Bronchial epithelial cell (primary cell): ENCODE measurements at regions not wholly inside any gene's neighbourhood (a gene's known extent, or its start where the extent isn't known, plus 50 kb on each side); places are given as distances from the start of the nearest gene placed in this dataset.
A peak's percentile ranks its signal among the peaks of the same experiment; 100 is the strongest.

Source experiments
- DNase-seq: peaks from one replicate; pipeline ENCODE4 v3.0.0-alpha.2; 2010; ENCODE audit warnings: low read depth
- FAIRE-seq: peaks from 2 replicates; lab custom pipeline; 2011; peaks lifted over from hg19 to GRCh38; lab: Jason Lieb, UNC
- H3K27me3 ChIP-seq: 2 replicates; pipeline ENCODE4 v1.5.1; 2011; ENCODE audit warnings: low read length; ENCODE audit not compliant: control insufficient read depth, insufficient read depth
- H3K36me3 ChIP-seq: 2 replicates; pipeline ENCODE4 v1.5.1; 2011; ENCODE audit warnings: low read length; ENCODE audit not compliant: control insufficient read depth, insufficient read depth
- H3K4me3 ChIP-seq: 2 replicates; pipeline ENCODE4 v1.5.1; 2011; ENCODE audit warnings: mild to moderate bottlenecking, low read depth, low read length, control low read depth
- TF ChIP-seq, protein P1 (sequence below): IDR thresholded peaks from 2 replicates; pipeline ENCODE4 v1.5.1; 2011; ENCODE audit warnings: mild to moderate bottlenecking, moderate library complexity, low read length, control low read depth, inconsistent platforms; ENCODE audit not compliant: insufficient read depth, severe bottlenecking

DNA sequence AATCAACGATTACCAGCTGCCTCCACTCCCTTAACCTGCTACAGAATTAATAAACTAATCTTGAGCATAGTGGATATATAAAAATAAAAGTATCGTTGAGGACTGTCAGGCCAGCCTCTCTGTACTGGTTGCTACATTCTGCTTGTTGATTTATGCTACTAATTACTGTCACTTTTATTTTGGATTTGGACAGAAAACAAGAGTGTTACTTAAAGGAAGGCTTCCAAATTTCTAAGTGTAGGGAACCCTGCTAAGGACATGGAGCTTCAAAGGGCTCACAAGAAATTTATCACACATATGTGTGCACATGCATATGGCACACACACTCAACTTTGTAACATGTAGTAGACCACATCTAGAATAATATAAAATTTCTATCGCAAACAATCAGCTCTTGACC is 141.2 kb upstream of the ANKRD1 start:
- FAIRE-seq (no peak), DNase-seq (no peak)
- no peaks in the 10 kb centered on the region for H3K36me3 ChIP-seq
- no peaks in the 10 kb centered on the region for H3K27me3 ChIP-seq
- TF ChIP-seq, protein P1, sequence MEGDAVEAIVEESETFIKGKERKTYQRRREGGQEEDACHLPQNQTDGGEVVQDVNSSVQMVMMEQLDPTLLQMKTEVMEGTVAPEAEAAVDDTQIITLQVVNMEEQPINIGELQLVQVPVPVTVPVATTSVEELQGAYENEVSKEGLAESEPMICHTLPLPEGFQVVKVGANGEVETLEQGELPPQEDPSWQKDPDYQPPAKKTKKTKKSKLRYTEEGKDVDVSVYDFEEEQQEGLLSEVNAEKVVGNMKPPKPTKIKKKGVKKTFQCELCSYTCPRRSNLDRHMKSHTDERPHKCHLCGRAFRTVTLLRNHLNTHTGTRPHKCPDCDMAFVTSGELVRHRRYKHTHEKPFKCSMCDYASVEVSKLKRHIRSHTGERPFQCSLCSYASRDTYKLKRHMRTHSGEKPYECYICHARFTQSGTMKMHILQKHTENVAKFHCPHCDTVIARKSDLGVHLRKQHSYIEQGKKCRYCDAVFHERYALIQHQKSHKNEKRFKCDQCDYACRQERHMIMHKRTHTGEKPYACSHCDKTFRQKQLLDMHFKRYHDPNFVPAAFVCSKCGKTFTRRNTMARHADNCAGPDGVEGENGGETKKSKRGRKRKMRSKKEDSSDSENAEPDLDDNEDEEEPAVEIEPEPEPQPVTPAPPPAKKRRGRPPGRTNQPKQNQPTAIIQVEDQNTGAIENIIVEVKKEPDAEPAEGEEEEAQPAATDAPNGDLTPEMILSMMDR = no peak
- no peak overlapping the region for H3K4me3 ChIP-seq

DNA sequence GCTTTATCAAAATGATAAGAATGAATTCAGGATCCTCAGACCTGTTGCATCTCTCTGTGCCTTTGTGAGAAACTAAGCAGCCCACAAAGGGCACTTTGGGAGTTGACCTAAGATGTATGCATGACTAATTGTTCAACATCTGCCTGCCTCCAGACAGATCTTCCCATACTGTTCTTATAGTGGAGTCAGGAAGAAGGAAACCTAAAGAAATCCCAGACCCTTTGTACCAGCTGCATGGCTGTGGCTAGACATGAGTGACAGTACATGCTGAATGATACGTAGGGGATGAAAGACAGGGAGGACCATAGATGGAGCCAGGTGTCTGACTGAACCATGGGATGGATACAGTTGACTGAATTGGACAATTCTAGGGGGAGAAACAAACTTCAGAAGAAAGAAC is 148.7 kb upstream of the PCGF5 start:
- H3K4me3 ChIP-seq = no peak overlapping the region
- TF ChIP-seq, protein P1 = no peak
- H3K27me3 ChIP-seq = peaks cover 5% of the 10 kb centered on the region
- FAIRE-seq = no peak
- H3K36me3 ChIP-seq = no peaks in the 10 kb centered on the region
- DNase-seq = no peak

DNA sequence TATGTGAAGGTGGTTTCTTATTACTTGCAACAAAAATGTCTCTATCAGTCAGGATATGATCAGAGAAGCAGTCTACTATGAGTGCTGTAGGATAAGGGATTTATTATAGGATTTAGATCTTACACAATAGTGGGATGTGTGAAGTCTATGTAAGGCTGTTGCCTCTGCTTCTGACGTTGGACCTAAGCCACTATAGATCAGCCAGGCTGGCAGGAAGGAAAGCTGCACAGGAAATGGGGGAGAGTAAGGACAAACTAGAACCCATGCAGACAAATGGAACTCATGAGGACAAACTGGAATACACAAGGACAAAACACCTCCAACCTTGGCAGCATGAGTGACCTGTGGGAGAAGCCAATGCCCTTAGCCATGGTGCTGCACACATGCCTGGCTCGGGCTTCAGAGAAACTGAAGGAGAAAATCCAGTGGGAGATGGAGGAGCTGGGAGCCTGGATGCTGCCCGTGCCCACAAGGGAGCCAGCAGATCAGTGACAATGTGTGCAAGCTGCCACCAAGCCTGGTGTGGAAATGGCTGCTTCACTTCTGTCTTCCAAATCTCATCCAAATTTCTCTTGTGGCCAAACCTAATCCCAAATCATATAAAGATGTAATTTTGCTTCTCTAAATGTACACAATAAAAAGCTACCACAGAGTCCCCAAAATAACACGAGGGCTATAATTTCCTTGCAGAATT is 147.0 kb upstream of the PCGF5 start:
- TF ChIP-seq, protein P1 = no peak
- no peaks in the 10 kb centered on the region for H3K36me3 ChIP-seq
- FAIRE-seq (no peak), DNase-seq (no peak)
- H3K4me3 ChIP-seq = no peak overlapping the region
- H3K27me3 ChIP-seq = peaks cover 5% of the 10 kb centered on the region

DNA sequence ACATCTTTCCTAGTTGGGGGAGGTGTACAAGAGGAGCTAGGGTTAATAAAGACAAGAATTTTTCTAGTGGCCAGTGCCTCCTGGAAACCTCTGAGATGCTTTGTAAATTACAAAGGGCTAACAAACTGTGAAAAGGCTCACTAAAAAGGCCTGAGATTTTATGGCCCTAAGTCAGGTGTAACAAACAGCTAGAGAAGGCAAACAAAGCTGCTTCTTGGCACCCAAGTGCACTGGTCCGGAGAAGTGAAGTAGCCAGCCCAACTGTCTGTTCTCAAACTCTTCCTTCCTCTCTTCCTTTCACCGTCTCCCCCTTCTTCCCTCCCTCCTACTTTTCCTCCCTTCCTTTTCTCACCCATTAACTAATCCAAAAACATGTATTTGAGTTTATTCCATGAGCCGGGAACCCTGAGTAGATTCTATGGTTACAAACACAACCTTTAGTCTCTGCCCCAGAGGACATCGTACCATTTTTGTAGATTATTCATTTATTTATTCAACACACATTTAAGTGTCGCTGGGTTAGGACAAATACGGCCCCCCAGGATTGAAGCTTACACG is 143.4 kb upstream of the PCGF5 start:
- TF ChIP-seq, protein P1 = no peak
- no peaks in the 10 kb centered on the region for H3K36me3 ChIP-seq
- FAIRE-seq (no peak), DNase-seq (no peak)
- peaks cover 10% of the 10 kb centered on the region for H3K27me3 ChIP-seq
- no peak overlapping the region for H3K4me3 ChIP-seq

DNA sequence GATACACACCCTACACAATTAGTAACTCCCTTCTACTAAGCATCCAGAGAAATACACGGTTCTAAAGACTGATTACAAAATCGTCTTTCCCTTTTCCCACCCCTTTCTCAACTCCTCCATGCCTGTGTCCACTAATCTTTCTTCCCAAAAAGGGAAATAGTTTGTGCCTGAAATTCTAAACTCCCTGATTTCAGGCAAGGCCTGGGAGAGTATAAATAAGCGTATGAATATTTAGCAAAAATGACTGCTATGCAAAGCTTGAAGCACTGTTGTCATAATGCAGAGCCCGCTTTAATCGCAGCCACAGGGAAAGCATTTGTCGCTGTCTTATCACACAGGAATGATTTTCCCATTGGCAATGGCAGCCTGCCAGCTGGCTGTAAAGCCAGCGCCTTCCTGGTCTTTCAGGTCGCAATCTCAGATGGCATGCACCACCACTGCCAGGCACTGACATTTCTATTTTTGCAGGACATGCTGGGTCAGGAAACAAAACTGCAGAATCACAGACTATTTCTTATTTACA is 142.9 kb upstream of the PCGF5 start:
- Histone ChIP-seq H3K4me3 (no peak overlapping the region), H3K27me3 (peaks cover 10% of the 10 kb centered on the region), H3K36me3 (no peaks in the 10 kb centered on the region)
- no peak for FAIRE-seq
- DNase-seq = peak; percentile 44
- TF ChIP-seq, protein P1 = no peak
